HCT116 (cell line): ENCODE measurements at regions not wholly inside any gene's neighbourhood (a gene's known extent, or its start where the extent isn't known, plus 50 kb on each side); places are given as distances from the start of the nearest gene placed in this dataset.

Experiments
- ATAC-seq: fragments of 200-7000 bp; cut with Tn5 transposase; 2 replicates; pipeline ENCODE4 v1.9.1; 2020; ENCODE audit warnings: mild to moderate bottlenecking, moderate library complexity
- BruUV-seq: library from RNA; stranded (reverse); fragments of 400-500 nt; replicated peaks from 2 replicates; lab custom pipeline; 2021; lab: Mats Ljungman, UMichigan
- CTCF ChIA-PET: fragments of 300-600 bp; sonication (Branson Sonifier 250); formaldehyde crosslinking; loops from one replicate; lab custom pipeline; 2021; ENCODE audit warnings: antibody characterized with exemption; lab: Charles Lee
- POLR2A ChIA-PET: fragments of 300-600, 350-600 bp; sonication (Branson Sonifier 250); formaldehyde crosslinking; loops from one replicate; lab custom pipeline; 2021; ENCODE audit warnings: antibody characterized with exemption; lab: Charles Lee
- RAD21 ChIA-PET, 2 experiments: fragments of 300-600 bp; sonication (Branson Sonifier 250); formaldehyde crosslinking; loops; one replicate each; lab custom pipeline; 2023; ENCODE audit warnings: low total read pairs in 2 of 2; ENCODE audit not compliant: uncharacterized antibody in 2 of 2, unreplicated experiment in 2 of 2, low non-redundant PET in 1 of 2; lab: Charles Lee
- DNase-seq: peaks from one replicate; pipeline ENCODE4 v3.0.0-alpha.2; 2010; ENCODE audit warnings: low read depth, low spot score
- H2AFZ ChIP-seq: fragments of 200-600 bp; shearing (Covaris generic), sonication (generic); 2 replicates; pipeline ENCODE4 v1.6.1; 2017; ENCODE audit warnings: low read depth, mixed run types, mixed read lengths, antibody characterized with exemption, low read length; ENCODE audit not compliant: poor library complexity, severe bottlenecking
- H3K27ac ChIP-seq: 2 replicates; pipeline ENCODE4 v1.5.1; 2012; ENCODE audit warnings: low read depth, low read length
- H3K27me3 ChIP-seq: fragments of 200-600 bp; sonication (generic); 2 replicates; pipeline ENCODE4 v1.6.1; 2016; ENCODE audit warnings: mixed run types, low read length, mixed read lengths; ENCODE audit not compliant: insufficient read depth
- H3K36me3 ChIP-seq, 2 experiments: fragments of 200-500 bp in 1 of 2; fragments of 200-600 bp in 1 of 2; sonication (Bioruptor generic) in 1 of 2; sonication (generic) in 1 of 2; 2 replicates each; pipeline versions ENCODE4 v1.5.1 to v1.6.1; 2014 to 2016; ENCODE audit warnings: low read length in 2 of 2, inconsistent platforms in 1 of 2, mixed read lengths in 1 of 2, mixed run types in 1 of 2; ENCODE audit not compliant: insufficient read depth in 2 of 2, control insufficient read depth in 1 of 2
- H3K4me1 ChIP-seq, 2 experiments: fragments of 200-600 bp in 1 of 2; sonication (generic) in 1 of 2; 2 replicates each; pipeline versions ENCODE4 v1.5.1 to v1.6.1; 2012 to 2017; ENCODE audit warnings: low read length in 2 of 2, inconsistent platforms in 1 of 2, mild to moderate bottlenecking in 1 of 2, mixed read lengths in 1 of 2, mixed run types in 1 of 2, moderate library complexity in 1 of 2; ENCODE audit not compliant: insufficient read depth in 2 of 2, control insufficient read depth in 1 of 2
- H3K4me2 ChIP-seq: fragments of 200-600 bp; sonication (generic); 2 replicates; pipeline ENCODE4 v1.6.1; 2017; ENCODE audit warnings: mixed run types, low read length, mixed read lengths
- H3K4me3 ChIP-seq, 2 experiments: fragments of 200-600 bp in 1 of 2; sonication (generic) in 1 of 2; replicated peaks in 1 of 2; 2 replicates each; pipeline ENCODE4 v1.5.1; 2011 to 2016; ENCODE audit warnings: low read length in 2 of 2, control low read depth in 1 of 2, low read depth in 1 of 2, mild to moderate bottlenecking in 1 of 2, mixed read lengths in 1 of 2, mixed run types in 1 of 2
- H3K79me2 ChIP-seq: fragments of 200-600 bp; sonication (generic); 2 replicates; pipeline ENCODE4 v1.6.1; 2017; ENCODE audit warnings: mild to moderate bottlenecking, mixed run types, low read length, moderate library complexity, mixed read lengths; ENCODE audit not compliant: insufficient read depth
- H3K9ac ChIP-seq: fragments of 200-600 bp; sonication (generic); 2 replicates; pipeline ENCODE4 v1.6.1; 2016; ENCODE audit warnings: low read length, mixed read lengths
- H3K9me2 ChIP-seq: fragments of 200-600 bp; sonication (generic), shearing (Covaris generic); 2 replicates; pipeline ENCODE4 v1.6.1; 2017; ENCODE audit warnings: mixed run types, mild to moderate bottlenecking, moderate library complexity; ENCODE audit not compliant: insufficient read depth
- H3K9me3 ChIP-seq, 2 experiments: fragments of 200-500 bp in 1 of 2; fragments of 200-600 bp in 1 of 2; sonication (Bioruptor generic) in 1 of 2; sonication (generic) in 1 of 2; 2 replicates each; pipeline ENCODE4 v1.6.1; 2014 to 2017; ENCODE audit warnings: low read length in 2 of 2, mixed read lengths in 2 of 2, inconsistent platforms in 1 of 2, low read depth in 1 of 2, mild to moderate bottlenecking in 1 of 2, mixed run types in 1 of 2, moderate library complexity in 1 of 2; ENCODE audit not compliant: control insufficient read depth in 1 of 2, insufficient read depth in 1 of 2
- H4K20me1 ChIP-seq: fragments of 200-600 bp; sonication (generic), shearing (Covaris generic); 2 replicates; pipeline ENCODE4 v1.6.1; 2017; ENCODE audit warnings: mixed run types, mild to moderate bottlenecking, moderate library complexity; ENCODE audit not compliant: insufficient read depth
- CBX3 ChIP-seq: IDR thresholded peaks from 2 replicates; pipeline ENCODE4 v1.6.1; 2012; ENCODE audit warnings: low read depth
- CEBPB ChIP-seq: IDR thresholded peaks from 2 replicates; pipeline ENCODE4 v1.6.1; 2012; ENCODE audit warnings: low read depth
- CTCF ChIP-seq, 3 experiments: fragments of 200-600 bp in 1 of 3; sonication (generic) in 1 of 3; IDR thresholded peaks in 2 of 3; conservative IDR thresholded peaks in 1 of 3; 2 replicates each; pipeline ENCODE4 v1.5.1; 2012 to 2017; ENCODE audit warnings: low read depth in 2 of 3, low read length in 2 of 3, antibody characterized with exemption in 1 of 3, borderline replicate concordance in 1 of 3, control low read depth in 1 of 3, mild to moderate bottlenecking in 1 of 3, mixed read lengths in 1 of 3, mixed run types in 1 of 3, moderate library complexity in 1 of 3; ENCODE audit not compliant: insufficient read depth in 1 of 3
- EGR1 ChIP-seq: IDR thresholded peaks from 2 replicates; pipeline ENCODE4 v1.6.1; 2012; ENCODE audit warnings: low read depth
- ELF1 ChIP-seq: IDR thresholded peaks from 2 replicates; pipeline ENCODE4 v1.6.1; 2012; ENCODE audit warnings: low read depth, borderline replicate concordance
- EZH2phosphoT487 ChIP-seq: fragments of 200-600 bp; IDR thresholded peaks from 2 replicates; pipeline ENCODE4 v1.6.1; 2018; ENCODE audit warnings: antibody characterized with exemption, borderline replicate concordance
- FOSL1 ChIP-seq: IDR thresholded peaks from 2 replicates; pipeline ENCODE4 v1.6.1; 2012; ENCODE audit warnings: low read depth
- SP1 ChIP-seq: IDR thresholded peaks from 2 replicates; pipeline ENCODE4 v1.6.1; 2012; ENCODE audit warnings: low read depth
- ZNF274 ChIP-seq: fragments of 200-500 bp; sonication (Bioruptor generic); IDR thresholded peaks from 2 replicates; pipeline ENCODE4 v1.6.1; 2014; ENCODE audit warnings: mild to moderate bottlenecking, low read depth, low read length, inconsistent platforms
- intact Hi-C: fragments of 100-400 bp; cut with micrococcal nuclease; formaldehyde crosslinking; loops from 2 replicates; pipeline ENCODE4 v1.10.0; 2022
- TF ChIP-seq, protein P1 (sequence below): IDR thresholded peaks from 2 replicates; pipeline ENCODE4 v1.6.1; 2011; ENCODE audit warnings: mild to moderate bottlenecking, low read length, moderate library complexity; ENCODE audit not compliant: insufficient replicate concordance; ENCODE audit errors: extremely low read depth
- TF ChIP-seq, protein P2 (sequence below): IDR thresholded peaks from 2 replicates; pipeline ENCODE4 v1.6.1; 2012; ENCODE audit warnings: low read depth

DNA sequence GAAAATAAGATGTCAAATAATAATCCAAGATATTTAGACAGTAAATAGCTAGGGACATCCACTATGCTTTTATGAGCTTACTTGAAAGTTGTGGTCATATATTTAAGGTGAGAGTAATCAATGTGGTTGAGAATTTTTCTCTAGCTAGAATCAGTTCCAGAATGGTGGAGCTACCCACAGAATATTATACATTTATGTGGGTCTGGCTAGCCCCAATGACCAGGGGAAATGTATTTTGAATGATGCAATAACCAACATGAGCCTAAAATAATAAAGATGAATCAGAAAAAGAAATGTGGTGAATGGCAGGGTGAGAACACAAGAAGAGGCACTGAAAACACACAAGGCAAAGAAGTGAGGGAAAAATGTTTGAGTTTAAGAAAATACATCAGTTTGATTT lies 325.7 kb downstream of the TBC1D32 start:
- BruUV-seq = no TSS peak
- Histone ChIP-seq H3K4me3 (no peak overlapping the region), H3K4me1 (no peaks in the 10 kb centered on the region), H3K36me3 (no peaks in the 10 kb centered on the region), H4K20me1 (no peaks in the 10 kb centered on the region), H3K27me3 (no peaks in the 10 kb centered on the region), H3K27ac (no peak overlapping the region), H3K9me3 (no peaks in the 10 kb centered on the region), H3K4me2 (no peak overlapping the region), H3K9ac (no peak overlapping the region), H2AFZ (no peak overlapping the region), H3K9me2 (no peaks in the 10 kb centered on the region), H3K79me2 (no peaks in the 10 kb centered on the region)
- no peak for DNase-seq
- TF ChIP-seq FOSL1 (no peak), CEBPB (no peak), SP1 (no peak), ELF1 (no peak), EGR1 (no peak), CBX3 (no peak), CTCF (IDR thresholded peaks at IDR 0.05 in 2 of 3, conservative IDR thresholded peaks at IDR 0.05 in 1 of 3; ENCODE audit: borderline replicate concordance in 1 of 3, insufficient read depth in 1 of 3, low read depth in 2 of 3, low read length in 2 of 3) (no peak), ZNF274 (no peak), EZH2phosphoT487 (no peak)
- TF ChIP-seq, protein P1, sequence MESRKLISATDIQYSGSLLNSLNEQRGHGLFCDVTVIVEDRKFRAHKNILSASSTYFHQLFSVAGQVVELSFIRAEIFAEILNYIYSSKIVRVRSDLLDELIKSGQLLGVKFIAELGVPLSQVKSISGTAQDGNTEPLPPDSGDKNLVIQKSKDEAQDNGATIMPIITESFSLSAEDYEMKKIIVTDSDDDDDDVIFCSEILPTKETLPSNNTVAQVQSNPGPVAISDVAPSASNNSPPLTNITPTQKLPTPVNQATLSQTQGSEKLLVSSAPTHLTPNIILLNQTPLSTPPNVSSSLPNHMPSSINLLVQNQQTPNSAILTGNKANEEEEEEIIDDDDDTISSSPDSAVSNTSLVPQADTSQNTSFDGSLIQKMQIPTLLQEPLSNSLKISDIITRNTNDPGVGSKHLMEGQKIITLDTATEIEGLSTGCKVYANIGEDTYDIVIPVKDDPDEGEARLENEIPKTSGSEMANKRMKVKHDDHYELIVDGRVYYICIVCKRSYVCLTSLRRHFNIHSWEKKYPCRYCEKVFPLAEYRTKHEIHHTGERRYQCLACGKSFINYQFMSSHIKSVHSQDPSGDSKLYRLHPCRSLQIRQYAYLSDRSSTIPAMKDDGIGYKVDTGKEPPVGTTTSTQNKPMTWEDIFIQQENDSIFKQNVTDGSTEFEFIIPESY = no peak
- TF ChIP-seq, protein P2, sequence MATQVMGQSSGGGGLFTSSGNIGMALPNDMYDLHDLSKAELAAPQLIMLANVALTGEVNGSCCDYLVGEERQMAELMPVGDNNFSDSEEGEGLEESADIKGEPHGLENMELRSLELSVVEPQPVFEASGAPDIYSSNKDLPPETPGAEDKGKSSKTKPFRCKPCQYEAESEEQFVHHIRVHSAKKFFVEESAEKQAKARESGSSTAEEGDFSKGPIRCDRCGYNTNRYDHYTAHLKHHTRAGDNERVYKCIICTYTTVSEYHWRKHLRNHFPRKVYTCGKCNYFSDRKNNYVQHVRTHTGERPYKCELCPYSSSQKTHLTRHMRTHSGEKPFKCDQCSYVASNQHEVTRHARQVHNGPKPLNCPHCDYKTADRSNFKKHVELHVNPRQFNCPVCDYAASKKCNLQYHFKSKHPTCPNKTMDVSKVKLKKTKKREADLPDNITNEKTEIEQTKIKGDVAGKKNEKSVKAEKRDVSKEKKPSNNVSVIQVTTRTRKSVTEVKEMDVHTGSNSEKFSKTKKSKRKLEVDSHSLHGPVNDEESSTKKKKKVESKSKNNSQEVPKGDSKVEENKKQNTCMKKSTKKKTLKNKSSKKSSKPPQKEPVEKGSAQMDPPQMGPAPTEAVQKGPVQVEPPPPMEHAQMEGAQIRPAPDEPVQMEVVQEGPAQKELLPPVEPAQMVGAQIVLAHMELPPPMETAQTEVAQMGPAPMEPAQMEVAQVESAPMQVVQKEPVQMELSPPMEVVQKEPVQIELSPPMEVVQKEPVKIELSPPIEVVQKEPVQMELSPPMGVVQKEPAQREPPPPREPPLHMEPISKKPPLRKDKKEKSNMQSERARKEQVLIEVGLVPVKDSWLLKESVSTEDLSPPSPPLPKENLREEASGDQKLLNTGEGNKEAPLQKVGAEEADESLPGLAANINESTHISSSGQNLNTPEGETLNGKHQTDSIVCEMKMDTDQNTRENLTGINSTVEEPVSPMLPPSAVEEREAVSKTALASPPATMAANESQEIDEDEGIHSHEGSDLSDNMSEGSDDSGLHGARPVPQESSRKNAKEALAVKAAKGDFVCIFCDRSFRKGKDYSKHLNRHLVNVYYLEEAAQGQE = no peak
- POLR2A ChIA-PET = no interaction called here
- ATAC-seq = no peak
- intact Hi-C loops = no loop called here
- RAD21 ChIA-PET = no interaction called here
- CTCF ChIA-PET = no interaction called here
